ENCODE measurements at regions not wholly inside any gene's neighbourhood (a gene's known extent, or its start where the extent isn't known, plus 50 kb on each side); places are given as distances from the start of the nearest gene placed in this dataset.
"Not testable (repeated sequence)": the region's sequence is repeated elsewhere in the genome, so short reads cannot be mapped to it uniquely, and the experiment has no call there.

DNA sequence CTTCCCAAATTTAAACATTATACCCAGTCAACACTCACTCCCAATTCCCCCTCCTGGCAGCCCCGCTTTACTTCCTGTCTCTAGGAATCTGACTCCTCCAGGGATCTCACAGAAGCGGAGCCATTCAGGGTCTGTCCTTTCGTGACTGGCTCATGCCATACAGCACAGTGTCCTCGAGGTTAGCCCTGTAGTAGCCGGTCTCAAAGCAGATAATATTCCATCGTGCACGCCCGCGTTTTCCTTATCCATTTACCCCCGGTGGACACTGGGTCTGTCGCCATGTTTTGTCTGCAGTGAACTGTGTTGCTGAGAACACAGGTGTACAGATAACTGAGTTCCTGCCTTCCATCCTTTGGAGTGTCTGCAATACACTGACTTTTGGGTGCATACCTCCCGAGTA lies 95.3 kb downstream of the TTLL2 start:
- TF ChIP-seq, protein P1, sequence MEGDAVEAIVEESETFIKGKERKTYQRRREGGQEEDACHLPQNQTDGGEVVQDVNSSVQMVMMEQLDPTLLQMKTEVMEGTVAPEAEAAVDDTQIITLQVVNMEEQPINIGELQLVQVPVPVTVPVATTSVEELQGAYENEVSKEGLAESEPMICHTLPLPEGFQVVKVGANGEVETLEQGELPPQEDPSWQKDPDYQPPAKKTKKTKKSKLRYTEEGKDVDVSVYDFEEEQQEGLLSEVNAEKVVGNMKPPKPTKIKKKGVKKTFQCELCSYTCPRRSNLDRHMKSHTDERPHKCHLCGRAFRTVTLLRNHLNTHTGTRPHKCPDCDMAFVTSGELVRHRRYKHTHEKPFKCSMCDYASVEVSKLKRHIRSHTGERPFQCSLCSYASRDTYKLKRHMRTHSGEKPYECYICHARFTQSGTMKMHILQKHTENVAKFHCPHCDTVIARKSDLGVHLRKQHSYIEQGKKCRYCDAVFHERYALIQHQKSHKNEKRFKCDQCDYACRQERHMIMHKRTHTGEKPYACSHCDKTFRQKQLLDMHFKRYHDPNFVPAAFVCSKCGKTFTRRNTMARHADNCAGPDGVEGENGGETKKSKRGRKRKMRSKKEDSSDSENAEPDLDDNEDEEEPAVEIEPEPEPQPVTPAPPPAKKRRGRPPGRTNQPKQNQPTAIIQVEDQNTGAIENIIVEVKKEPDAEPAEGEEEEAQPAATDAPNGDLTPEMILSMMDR (conservative IDR thresholded peaks at IDR 0.05) = no peak
- Mint-ChIP-seq H3K27me3 (ENCODE audit: low read depth) (no peaks in the 10 kb centered on the region), H3K9me3 (no peaks in the 10 kb centered on the region), H3K27ac (ENCODE audit: unreplicated experiment) (no peak overlapping the region), H3K4me1 (peaks cover 32% of the 10 kb centered on the region), H3K4me3 (no peak overlapping the region), H3K36me3 (ENCODE audit: low read depth) (no peaks in the 10 kb centered on the region)
- DNase-seq (ENCODE audit: low read depth, low spot score) = no peak

DNA sequence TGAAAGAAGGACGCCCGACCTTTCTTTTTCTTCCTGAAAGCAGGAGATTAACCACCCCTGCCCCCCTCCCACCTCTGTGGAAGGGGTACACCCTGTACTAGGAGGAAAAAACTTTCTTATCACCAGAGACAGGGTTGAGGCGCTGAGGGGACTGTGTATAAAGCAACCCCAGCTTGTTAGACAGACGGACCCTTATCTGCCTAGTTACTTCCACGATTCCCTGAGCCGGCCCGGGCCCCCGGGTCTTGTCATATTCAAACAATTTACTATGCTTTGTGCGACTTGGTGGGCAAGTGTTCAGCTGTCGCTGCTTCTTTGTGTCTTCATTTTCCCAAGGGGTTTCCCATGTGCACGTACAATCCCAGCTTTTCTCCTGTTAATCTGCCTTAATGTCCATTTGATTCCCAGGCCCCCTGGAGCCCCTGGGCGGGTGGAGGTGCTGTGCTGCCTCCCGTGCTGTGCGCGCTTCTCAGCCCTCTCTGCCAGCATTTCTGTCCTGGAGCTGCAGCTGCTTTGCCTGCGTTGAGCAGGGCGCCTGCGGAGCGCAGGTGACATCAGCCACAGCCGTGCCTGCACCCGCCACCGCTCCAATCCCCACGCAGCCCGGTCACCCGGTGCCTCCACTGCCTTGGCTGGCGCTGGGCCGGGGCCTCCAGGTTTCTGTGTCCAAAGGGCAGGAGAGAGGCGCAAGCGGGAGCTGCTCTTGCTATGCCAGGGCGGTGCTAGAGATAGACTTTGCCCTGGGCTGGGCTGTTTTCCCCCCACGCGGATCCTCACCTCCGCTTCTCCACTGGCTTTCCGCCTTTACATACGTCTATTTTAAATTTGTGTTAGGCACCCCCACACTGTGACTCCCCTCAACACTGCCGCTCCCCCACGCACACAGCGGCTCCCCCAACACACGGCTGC lies 96.2 kb downstream of the TTLL2 start:
- H3K27me3 Mint-ChIP-seq (ENCODE audit: low read depth) = no peaks in the 10 kb centered on the region
- no peaks in the 10 kb centered on the region for H3K9me3 Mint-ChIP-seq
- H3K27ac Mint-ChIP-seq (ENCODE audit: unreplicated experiment) = peak overlapping the region; percentile 35
- no peak for DNase-seq (ENCODE audit: low read depth, low spot score)
- TF ChIP-seq, protein P1 (conservative IDR thresholded peaks at IDR 0.05) = no peak
- no peaks in the 10 kb centered on the region for H3K36me3 Mint-ChIP-seq (ENCODE audit: low read depth)
- H3K4me1 Mint-ChIP-seq = peaks cover 34% of the 10 kb centered on the region
- H3K4me3 Mint-ChIP-seq = no peak overlapping the region

DNA sequence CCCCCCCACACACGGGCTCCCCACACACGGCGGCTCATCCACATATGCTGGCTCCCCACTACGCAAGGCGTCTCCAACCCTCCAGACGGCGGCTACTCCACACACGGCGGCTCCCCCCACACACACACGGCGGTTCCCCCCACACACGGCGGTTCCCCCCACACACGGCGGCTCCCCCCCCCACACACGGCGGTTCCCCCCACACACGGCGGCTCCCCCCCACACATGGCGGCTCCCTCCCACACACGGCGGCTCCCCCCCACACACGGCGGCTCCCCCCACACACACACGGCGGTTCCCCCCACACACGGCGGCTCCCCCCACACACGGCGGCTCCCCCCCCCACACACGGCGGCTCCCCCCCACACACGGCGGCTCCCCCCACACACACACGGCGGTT lies 97.1 kb downstream of the TTLL2 start:
- not testable (repeated sequence) for H3K4me3 Mint-ChIP-seq; H3K27me3 Mint-ChIP-seq (ENCODE audit: low read depth); H3K9me3 Mint-ChIP-seq; H3K27ac Mint-ChIP-seq (ENCODE audit: unreplicated experiment); DNase-seq (ENCODE audit: low read depth, low spot score); H3K36me3 Mint-ChIP-seq (ENCODE audit: low read depth)
- peaks cover 33% of the 10 kb centered on the region for H3K4me1 Mint-ChIP-seq

DNA sequence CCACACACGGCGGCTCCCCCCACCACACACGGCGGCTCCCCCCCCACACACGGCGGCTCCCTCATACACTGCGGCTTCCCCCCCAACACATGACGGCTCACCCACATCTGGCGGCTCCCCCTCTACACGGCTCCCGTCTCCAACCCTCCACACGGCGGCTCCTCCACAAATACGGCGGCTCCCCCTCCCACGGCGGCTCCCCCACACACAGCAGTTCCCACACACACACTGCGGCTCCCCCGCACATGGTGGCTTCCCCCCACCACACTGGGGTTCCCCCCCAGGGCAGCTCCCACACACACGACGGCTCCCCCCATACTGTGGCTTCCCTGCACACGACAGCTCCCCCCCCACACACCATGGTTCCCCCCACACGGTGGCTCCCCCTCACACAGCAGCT lies 98.0 kb downstream of the TTLL2 start:
- Mint-ChIP-seq H3K36me3 (ENCODE audit: low read depth) (peaks cover 2% of the 10 kb centered on the region), H3K9me3 (no peaks in the 10 kb centered on the region), H3K4me3 (no peak overlapping the region), H3K27ac (ENCODE audit: unreplicated experiment) (no peak overlapping the region), H3K4me1 (peaks cover 35% of the 10 kb centered on the region), H3K27me3 (ENCODE audit: low read depth) (no peaks in the 10 kb centered on the region)
- DNase-seq (ENCODE audit: low read depth, low spot score) = no peak
- TF ChIP-seq, protein P1 (conservative IDR thresholded peaks at IDR 0.05) = no peak

DNA sequence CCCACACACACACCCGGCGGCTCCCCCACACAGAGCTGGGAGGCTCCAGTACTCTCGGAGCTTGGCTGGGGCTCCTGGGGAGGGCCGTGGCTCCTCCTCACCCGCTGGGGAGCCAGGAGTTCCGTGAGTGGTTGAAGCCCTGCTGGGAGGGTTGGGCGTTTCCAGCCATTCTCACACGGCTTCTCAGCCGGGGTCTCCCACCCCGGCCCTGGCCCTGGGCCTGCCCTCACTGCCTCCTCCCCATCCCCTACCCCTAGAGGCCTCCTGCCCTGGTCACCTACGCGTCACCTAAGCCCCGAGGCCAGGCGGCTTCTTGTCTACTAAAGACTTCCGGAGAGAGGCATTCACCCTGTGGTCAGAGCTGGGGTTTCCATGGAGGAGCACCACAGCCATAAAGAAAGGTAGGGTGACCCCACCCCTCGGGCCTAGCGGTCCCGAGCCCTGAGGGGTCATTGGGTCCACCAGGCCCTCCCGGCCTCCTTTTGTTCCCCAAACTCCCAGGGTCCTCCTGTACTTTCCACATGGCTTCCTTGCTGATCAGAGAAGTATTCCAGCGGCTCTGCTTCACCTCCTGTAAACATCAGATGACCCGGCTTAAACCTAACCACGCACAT lies 99.3 kb downstream of the TTLL2 start:
- peaks cover 35% of the 10 kb centered on the region for H3K4me1 Mint-ChIP-seq
- DNase-seq (ENCODE audit: low read depth, low spot score) = no peak
- H3K9me3 Mint-ChIP-seq = no peaks in the 10 kb centered on the region
- no peak overlapping the region for H3K4me3 Mint-ChIP-seq
- H3K27ac Mint-ChIP-seq (ENCODE audit: unreplicated experiment) = no peak overlapping the region
- TF ChIP-seq, protein P1 (conservative IDR thresholded peaks at IDR 0.05) = no peak
- H3K27me3 Mint-ChIP-seq (ENCODE audit: low read depth) = no peaks in the 10 kb centered on the region
- peaks cover 8% of the 10 kb centered on the region for H3K36me3 Mint-ChIP-seq (ENCODE audit: low read depth)

DNA sequence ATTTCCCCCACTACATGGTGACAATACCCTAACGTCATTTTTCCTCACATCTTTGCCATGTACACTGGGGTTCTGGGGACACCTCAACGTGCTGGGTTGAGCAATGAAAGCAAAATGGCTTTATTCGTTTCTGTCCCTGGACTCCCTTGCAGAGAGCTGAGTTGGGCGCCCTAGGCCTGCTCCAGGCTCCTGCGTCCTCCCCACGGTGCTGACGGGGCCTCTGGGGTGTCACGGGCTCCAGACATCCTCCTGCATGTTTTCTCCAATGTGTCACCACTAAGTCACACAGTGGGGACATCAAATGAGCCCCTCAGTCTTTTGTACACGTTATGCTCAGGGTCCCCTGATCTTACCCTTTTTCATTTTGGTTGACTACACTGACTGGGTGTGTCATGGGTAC lies 99.8 kb downstream of the TTLL2 start:
- H3K4me1 Mint-ChIP-seq = peaks cover 35% of the 10 kb centered on the region
- DNase-seq (ENCODE audit: low read depth, low spot score) = no peak
- H3K36me3 Mint-ChIP-seq (ENCODE audit: low read depth) = peaks cover 10% of the 10 kb centered on the region
- no peak overlapping the region for H3K4me3 Mint-ChIP-seq
- H3K27me3 Mint-ChIP-seq (ENCODE audit: low read depth) = no peaks in the 10 kb centered on the region
- H3K9me3 Mint-ChIP-seq = no peaks in the 10 kb centered on the region
- TF ChIP-seq, protein P1 (conservative IDR thresholded peaks at IDR 0.05) = no peak
- no peak overlapping the region for H3K27ac Mint-ChIP-seq (ENCODE audit: unreplicated experiment)

Measured in neural crest cell (in vitro differentiated cells).